Smooth muscle cell (in vitro differentiated cells): ENCODE measurements at regions not wholly inside any gene's neighbourhood (a gene's known extent, or its start where the extent isn't known, plus 50 kb on each side); places are given as distances from the start of the nearest gene placed in this dataset.

Experiments used
- DNase-seq: peaks from one replicate; lab custom pipeline; 2025; ENCODE audit not compliant: unreplicated experiment; lab: John Stamatoyannopoulos, UW
- H2AFZ ChIP-seq: fragments of 200-600 bp; sonication (generic); 2 replicates; pipeline ENCODE4 v1.6.0; 2016; ENCODE audit warnings: antibody characterized with exemption, low read depth, mild to moderate bottlenecking
- H3F3A ChIP-seq: fragments of 200-600 bp; sonication (generic); 2 replicates; pipeline ENCODE4 v1.6.0; 2017; ENCODE audit warnings: antibody characterized with exemption, low read depth
- H3K27ac ChIP-seq: fragments of 200-600 bp; sonication (generic); 2 replicates; pipeline ENCODE4 v1.5.1; 2016; ENCODE audit warnings: low read depth, mild to moderate bottlenecking
- H3K27me3 ChIP-seq: fragments of 200-600 bp; sonication (generic); 2 replicates; pipeline ENCODE4 v1.6.1; 2016; ENCODE audit warnings: low read depth, mild to moderate bottlenecking
- H3K36me3 ChIP-seq: fragments of 200-600 bp; sonication (generic); 2 replicates; pipeline ENCODE4 v1.5.1; 2016; ENCODE audit warnings: low read depth
- H3K4me1 ChIP-seq: fragments of 200-600 bp; sonication (generic); 2 replicates; pipeline ENCODE4 v1.5.1; 2016; ENCODE audit warnings: low read depth
- H3K4me2 ChIP-seq: fragments of 200-600 bp; sonication (generic); 2 replicates; pipeline ENCODE4 v1.6.0; 2016; ENCODE audit warnings: mild to moderate bottlenecking
- H3K4me3 ChIP-seq: fragments of 200-600 bp; sonication (generic); 2 replicates; pipeline ENCODE4 v1.5.1; 2016; ENCODE audit warnings: mild to moderate bottlenecking
- H3K79me2 ChIP-seq: fragments of 200-600 bp; sonication (generic); 2 replicates; pipeline ENCODE4 v1.6.0; 2016; ENCODE audit warnings: low read depth, mild to moderate bottlenecking
- H3K9ac ChIP-seq: fragments of 200-600 bp; sonication (generic); 2 replicates; pipeline ENCODE4 v1.6.0; 2016; ENCODE audit warnings: low read depth
- H3K9me3 ChIP-seq: fragments of 200-600 bp; sonication (generic); replicated peaks from 2 replicates; pipeline ENCODE4 v1.5.1; 2016; ENCODE audit warnings: low read depth
- H4K20me1 ChIP-seq: fragments of 200-600 bp; sonication (generic); 2 replicates; pipeline ENCODE4 v1.6.0; 2016; ENCODE audit warnings: low read depth
- CTCF ChIP-seq: fragments of 200-600 bp; sonication (generic); IDR thresholded peaks from 2 replicates; pipeline ENCODE4 v1.5.1; 2017; ENCODE audit warnings: borderline replicate concordance, mild to moderate bottlenecking, antibody characterized with exemption; ENCODE audit not compliant: insufficient read depth, poor library complexity, severe bottlenecking
- WGBS: methylation state at CpG from one replicate; pipeline ENCODE4 v1.1.7; 2016; ENCODE audit warnings: low lambda C conversion rate; 5-methylcytosine and 5-hydroxymethylcytosine counted together

GRCh38 chr1:193914871-193915270, 728.5 kb upstream of the B3GALT2 start:
- Histone ChIP-seq H3K27ac (no peak overlapping the region), H2AFZ (no peak overlapping the region), H3K4me1 (no peaks in the 10 kb centered on the region), H3K36me3 (no peaks in the 10 kb centered on the region), H4K20me1 (no peaks in the 10 kb centered on the region), H3K9ac (no peak overlapping the region), H3K4me2 (no peak overlapping the region), H3K79me2 (no peaks in the 10 kb centered on the region), H3K4me3 (no peak overlapping the region), H3K9me3 (no peaks in the 10 kb centered on the region), H3K27me3 (no peaks in the 10 kb centered on the region), H3F3A (no peaks in the 10 kb centered on the region)
- no peak for DNase-seq
- WGBS: 96% methylated on average over 3 of the region's 3 CpGs
- no peak for TF ChIP-seq CTCF

- Histone ChIP-seq H3K27ac (no peak overlapping the region), H3K4me2 (no peak overlapping the region), H4K20me1 (no peaks in the 10 kb centered on the region), H3K79me2 (no peaks in the 10 kb centered on the region), H3K9me3 (no peaks in the 10 kb centered on the region), H2AFZ (no peak overlapping the region), H3K36me3 (no peaks in the 10 kb centered on the region), H3K27me3 (no peaks in the 10 kb centered on the region), H3F3A (no peaks in the 10 kb centered on the region), H3K4me3 (no peak overlapping the region), H3K4me1 (no peaks in the 10 kb centered on the region), H3K9ac (no peak overlapping the region)
- DNase-seq: no peak
- 73% methylated on average over 7 of the region's 7 CpGs for WGBS
- TF ChIP-seq CTCF: no peak
Observed at GRCh38 chr1:193909406-193910082, 723.1 kb upstream of the B3GALT2 start.

GRCh38 chr1:193905288-193906085, 719.1 kb upstream of the B3GALT2 start:
- Histone ChIP-seq H3K4me3 (no peak overlapping the region), H3F3A (no peaks in the 10 kb centered on the region), H3K27ac (no peak overlapping the region), H2AFZ (no peak overlapping the region), H3K9me3 (no peaks in the 10 kb centered on the region), H3K4me2 (no peak overlapping the region), H3K79me2 (no peaks in the 10 kb centered on the region), H3K36me3 (no peaks in the 10 kb centered on the region), H4K20me1 (no peaks in the 10 kb centered on the region), H3K4me1 (no peaks in the 10 kb centered on the region), H3K27me3 (no peaks in the 10 kb centered on the region), H3K9ac (no peak overlapping the region)
- TF ChIP-seq CTCF: no peak
- 86% methylated on average over 5 of the region's 5 CpGs for WGBS
- DNase-seq: no peak
